Suppressor macrophage treated with lipopolysaccharide for 4 hours (primary cell): ENCODE measurements at regions not wholly inside any gene's neighbourhood (a gene's known extent, or its start where the extent isn't known, plus 50 kb on each side); places are given as distances from the start of the nearest gene placed in this dataset.

Source experiments
- DNase-seq: peaks from one replicate; pipeline ENCODE4 v3.0.0-alpha.2; 2020

DNA sequence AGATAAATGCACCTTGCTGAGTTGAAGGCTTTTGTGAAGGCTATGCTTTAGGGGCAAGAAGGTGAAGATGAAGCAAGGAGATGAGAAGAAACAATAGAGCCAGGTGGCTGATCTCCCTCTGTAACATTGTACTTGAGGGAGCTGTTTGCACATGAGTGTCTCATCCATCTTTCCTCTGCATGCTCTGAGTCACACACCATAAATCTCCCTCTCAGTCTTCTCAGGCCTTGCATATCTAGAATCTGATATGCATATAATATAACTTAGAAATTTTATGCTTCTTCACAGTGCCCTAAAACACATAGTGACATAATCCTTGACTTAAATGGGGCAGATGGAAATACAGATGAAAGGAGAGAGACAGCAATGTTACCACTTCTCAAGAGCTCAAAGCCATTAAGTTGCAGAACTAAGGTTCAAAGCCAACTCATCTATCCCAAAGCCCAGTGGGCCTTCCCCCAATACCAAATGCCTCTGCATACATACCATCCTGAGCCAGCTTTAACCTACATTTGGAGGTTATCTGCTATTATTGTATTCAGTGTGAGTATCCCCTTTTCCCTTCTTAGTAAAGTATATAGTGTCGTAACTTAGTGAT lies 62.4 kb upstream of the STXBP5 start:
- no peak for DNase-seq

DNA sequence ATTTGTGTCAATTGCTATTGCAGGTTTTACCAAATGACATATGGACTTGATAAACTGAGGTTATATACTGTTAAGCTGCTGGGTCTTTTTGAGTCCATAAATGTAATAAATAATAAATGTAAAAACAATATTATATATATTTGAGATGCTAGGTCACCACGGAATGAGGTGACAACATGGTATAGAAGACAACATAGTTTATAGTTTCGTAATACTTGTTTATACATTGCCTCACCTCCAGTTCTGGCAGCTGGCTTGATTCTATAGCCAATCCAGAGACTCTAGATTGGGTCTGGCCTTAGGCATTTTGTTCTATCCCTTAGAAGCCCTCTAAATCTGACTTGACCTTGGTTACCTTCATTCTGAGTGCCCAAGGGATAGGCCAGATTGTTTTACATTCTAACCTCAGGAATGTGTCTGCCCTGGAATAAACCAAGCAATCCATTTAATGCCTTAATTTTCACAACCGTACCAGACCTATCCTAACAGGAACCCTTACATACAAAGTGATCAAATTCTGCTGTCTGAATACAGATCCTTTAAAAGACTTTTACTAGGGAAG lies 61.5 kb upstream of the STXBP5 start:
- DNase-seq, result no peak

DNA sequence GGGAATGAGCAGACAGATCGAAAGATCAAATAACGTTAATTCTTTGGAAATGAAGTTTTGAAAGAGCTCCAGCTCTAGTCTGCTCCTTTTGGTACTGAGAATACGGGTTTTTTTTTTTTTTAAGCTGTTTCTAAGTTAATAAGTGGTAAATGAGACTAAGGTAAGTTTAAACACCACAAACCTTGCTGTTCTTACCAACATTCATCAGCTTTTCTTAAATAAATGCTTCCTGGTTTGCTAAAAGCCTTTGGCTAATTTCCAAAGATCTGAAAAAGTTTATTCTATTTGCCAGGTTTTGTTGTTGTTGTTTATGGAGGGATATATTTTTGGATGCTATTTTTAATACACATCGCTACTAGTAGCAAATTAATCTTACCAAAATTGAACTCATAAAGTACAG lies 55.1 kb upstream of the STXBP5 start:
- no peak for DNase-seq

GRCh38 chr6:147149826-147150225 lies 54.4 kb upstream of the STXBP5 start:
- DNase-seq, result no peak

DNA sequence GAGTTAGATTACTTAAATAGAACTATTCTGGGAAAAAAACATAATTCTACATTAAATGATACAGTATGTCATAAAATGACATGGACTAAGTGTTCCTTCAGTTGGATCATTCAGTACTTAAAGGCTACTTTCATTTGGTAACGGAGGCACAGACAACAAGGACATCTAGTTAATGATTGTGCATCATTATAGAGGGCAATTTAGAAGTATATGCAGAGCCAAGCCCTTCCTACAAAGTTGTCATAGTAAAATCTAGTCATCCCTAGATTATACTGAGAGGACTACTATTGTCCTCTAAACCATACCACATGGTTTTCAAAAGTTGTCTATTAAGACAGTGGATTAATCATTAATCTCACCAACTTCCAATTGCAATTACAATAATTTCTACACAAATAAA lies 53.9 kb upstream of the STXBP5 start:
- no peak for DNase-seq
